Activated naive CD8-positive, alpha-beta T cell treated with anti-CD3 and anti-CD28 coated beads, Interleukin-2, amount 10 ng/mL, durations not matched to agents 7 days and 5 days (primary cell): ENCODE measurements at regions not wholly inside any gene's neighbourhood (a gene's known extent, or its start where the extent isn't known, plus 50 kb on each side); places are given as distances from the start of the nearest gene placed in this dataset.
"Not testable (repeated sequence)": the region's sequence is repeated elsewhere in the genome, so short reads cannot be mapped to it uniquely, and the experiment has no call there.

Experiments used
- ATAC-seq: fragments of 150-1000 bp; cut with Tn5 transposase; one replicate; pipeline ENCODE4 v1.10.0; 2021; ENCODE audit warnings: low read depth, moderate library complexity
- POLR2A ChIA-PET: fragments of 350-600 bp; sonication (Branson Sonifier 250); formaldehyde crosslinking; loops from one replicate; lab custom pipeline; 2021; ENCODE audit warnings: antibody characterized with exemption; lab: Charles Lee
- DNase-seq: peaks from one replicate; pipeline ENCODE4 v3.0.0; 2021
- H3K27ac Mint-ChIP-seq: one replicate; pipeline ENCODE4 v1.8.0; 2022; ENCODE audit warnings: mild to moderate bottlenecking, mixed read lengths
- H3K27me3 Mint-ChIP-seq: one replicate; pipeline ENCODE4 v1.8.0; 2022; ENCODE audit warnings: mild to moderate bottlenecking, moderate library complexity, mixed read lengths
- H3K36me3 Mint-ChIP-seq: one replicate; pipeline ENCODE4 v1.8.0; 2021; ENCODE audit warnings: mild to moderate bottlenecking, mixed read lengths
- H3K4me1 Mint-ChIP-seq: one replicate; pipeline ENCODE4 v1.8.0; 2021; ENCODE audit warnings: mixed read lengths
- H3K4me3 Mint-ChIP-seq: one replicate; pipeline ENCODE4 v1.8.0; 2022; ENCODE audit warnings: mild to moderate bottlenecking, moderate library complexity, mixed read lengths
- H3K9me3 Mint-ChIP-seq: one replicate; pipeline ENCODE4 v1.8.0; 2021; ENCODE audit warnings: mixed read lengths

- no peaks in the 10 kb centered on the region for H3K9me3 Mint-ChIP-seq
- H3K4me1 Mint-ChIP-seq, result no peaks in the 10 kb centered on the region
- DNase-seq (no peak), ATAC-seq (no peak)
- no peaks in the 10 kb centered on the region for H3K27me3 Mint-ChIP-seq
- POLR2A ChIA-PET, result no interaction called here
- H3K4me3 Mint-ChIP-seq, result no peak overlapping the region
- no peaks in the 10 kb centered on the region for H3K36me3 Mint-ChIP-seq
- no peak overlapping the region for H3K27ac Mint-ChIP-seq
These were observed 129.1 kb downstream of the TNFRSF21 start for GRCh38 chr6:47180633-47181032.

- ATAC-seq (no peak), DNase-seq (no peak)
- H3K27me3 Mint-ChIP-seq, result no peaks in the 10 kb centered on the region
- H3K4me1 Mint-ChIP-seq, result no peaks in the 10 kb centered on the region
- no peak overlapping the region for H3K27ac Mint-ChIP-seq
- no peaks in the 10 kb centered on the region for H3K36me3 Mint-ChIP-seq
- POLR2A ChIA-PET, result no interaction called here
- no peak overlapping the region for H3K4me3 Mint-ChIP-seq
- no peaks in the 10 kb centered on the region for H3K9me3 Mint-ChIP-seq
These were observed 130.4 kb downstream of the TNFRSF21 start for GRCh38 chr6:47179286-47179685.

GRCh38 chr6:47175656-47176055, 133.5 kb upstream of the ADGRF1 start:
- Mint-ChIP-seq H3K36me3 (no peaks in the 10 kb centered on the region), H3K4me3 (no peak overlapping the region), H3K4me1 (no peaks in the 10 kb centered on the region), H3K9me3 (no peaks in the 10 kb centered on the region), H3K27ac (no peak overlapping the region), H3K27me3 (no peaks in the 10 kb centered on the region)
- POLR2A ChIA-PET, result no interaction called here
- ATAC-seq (no peak), DNase-seq (no peak)

GRCh38 chr6:47174502-47175023, 132.4 kb upstream of the ADGRF1 start:
- H3K36me3 Mint-ChIP-seq, result no peaks in the 10 kb centered on the region
- H3K4me1 Mint-ChIP-seq, result no peaks in the 10 kb centered on the region
- no peak overlapping the region for H3K27ac Mint-ChIP-seq
- H3K27me3 Mint-ChIP-seq, result no peaks in the 10 kb centered on the region
- POLR2A ChIA-PET, result no interaction called here
- no peak overlapping the region for H3K4me3 Mint-ChIP-seq
- no peak for ATAC-seq
- DNase-seq, result no peak
- no peaks in the 10 kb centered on the region for H3K9me3 Mint-ChIP-seq

GRCh38 chr6:47174063-47174462, 131.9 kb upstream of the ADGRF1 start:
- DNase-seq, H3K36me3 Mint-ChIP-seq, POLR2A ChIA-PET, H3K9me3 Mint-ChIP-seq, ATAC-seq, H3K27me3 Mint-ChIP-seq, H3K4me1 Mint-ChIP-seq, H3K4me3 Mint-ChIP-seq, H3K27ac Mint-ChIP-seq: not testable (repeated sequence)

GRCh38 chr6:47173145-47173544, 131.0 kb upstream of the ADGRF1 start:
- H3K27me3 Mint-ChIP-seq, ATAC-seq, H3K9me3 Mint-ChIP-seq, H3K4me3 Mint-ChIP-seq, H3K27ac Mint-ChIP-seq, H3K4me1 Mint-ChIP-seq, H3K36me3 Mint-ChIP-seq, POLR2A ChIA-PET, DNase-seq: not testable (repeated sequence)

- ATAC-seq (no peak), DNase-seq (no peak)
- no peak overlapping the region for H3K27ac Mint-ChIP-seq
- no peaks in the 10 kb centered on the region for H3K36me3 Mint-ChIP-seq
- POLR2A ChIA-PET, result no interaction called here
- no peaks in the 10 kb centered on the region for H3K27me3 Mint-ChIP-seq
- H3K9me3 Mint-ChIP-seq, result peaks cover 1% of the 10 kb centered on the region
- H3K4me3 Mint-ChIP-seq, result no peak overlapping the region
- H3K4me1 Mint-ChIP-seq, result no peaks in the 10 kb centered on the region
These were observed 128.4 kb upstream of the ADGRF1 start for GRCh38 chr6:47170617-47170947.

- H3K4me3 Mint-ChIP-seq, result no peak overlapping the region
These were observed 127.9 kb upstream of the ADGRF1 start for GRCh38 chr6:47169785-47170616.

GRCh38 chr6:47168180-47168579, 126.0 kb upstream of the ADGRF1 start:
- H3K27ac Mint-ChIP-seq, result no peak overlapping the region
- no peaks in the 10 kb centered on the region for H3K36me3 Mint-ChIP-seq
- peaks cover 1% of the 10 kb centered on the region for H3K9me3 Mint-ChIP-seq
- ATAC-seq, result no peak
- H3K4me1 Mint-ChIP-seq, result no peaks in the 10 kb centered on the region
- no peak for DNase-seq
- POLR2A ChIA-PET, result no interaction called here
- H3K4me3 Mint-ChIP-seq, result no peak overlapping the region
- H3K27me3 Mint-ChIP-seq, result no peaks in the 10 kb centered on the region

More at GRCh38 chr6:47169785-47170616, 127.9 kb upstream of the ADGRF1 start:
- ATAC-seq, result no peak
- H3K9me3 Mint-ChIP-seq, result peaks cover 1% of the 10 kb centered on the region
- H3K27me3 Mint-ChIP-seq, result no peaks in the 10 kb centered on the region
- no peaks in the 10 kb centered on the region for H3K4me1 Mint-ChIP-seq
- POLR2A ChIA-PET, result no interaction called here
- H3K36me3 Mint-ChIP-seq, result no peaks in the 10 kb centered on the region
- DNase-seq, result no peak
- H3K27ac Mint-ChIP-seq, result no peak overlapping the region

- H3K36me3 Mint-ChIP-seq, result no peaks in the 10 kb centered on the region
- ATAC-seq (no peak), DNase-seq (no peak)
- H3K27me3 Mint-ChIP-seq, result no peaks in the 10 kb centered on the region
- peaks cover 1% of the 10 kb centered on the region for H3K9me3 Mint-ChIP-seq
- POLR2A ChIA-PET, result no interaction called here
- H3K4me1 Mint-ChIP-seq, result no peaks in the 10 kb centered on the region
- H3K4me3 Mint-ChIP-seq, result no peak overlapping the region
- no peak overlapping the region for H3K27ac Mint-ChIP-seq
These were observed 123.8 kb upstream of the ADGRF1 start for GRCh38 chr6:47165918-47166317.

GRCh38 chr6:47164877-47165276, 122.7 kb upstream of the ADGRF1 start:
- POLR2A ChIA-PET, result no interaction called here
- no peak for DNase-seq
- Mint-ChIP-seq H3K9me3 (peaks cover 1% of the 10 kb centered on the region), H3K36me3 (no peaks in the 10 kb centered on the region), H3K27ac (no peak overlapping the region), H3K27me3 (no peaks in the 10 kb centered on the region), H3K4me3 (no peak overlapping the region), H3K4me1 (no peaks in the 10 kb centered on the region)
- no peak for ATAC-seq

- no peaks in the 10 kb centered on the region for H3K4me1 Mint-ChIP-seq
- POLR2A ChIA-PET, result no interaction called here
- H3K27me3 Mint-ChIP-seq, result no peaks in the 10 kb centered on the region
- DNase-seq (no peak), ATAC-seq (no peak)
- H3K9me3 Mint-ChIP-seq, result no peaks in the 10 kb centered on the region
- no peak overlapping the region for H3K4me3 Mint-ChIP-seq
- no peak overlapping the region for H3K27ac Mint-ChIP-seq
- no peaks in the 10 kb centered on the region for H3K36me3 Mint-ChIP-seq
These were observed 121.4 kb upstream of the ADGRF1 start for GRCh38 chr6:47163536-47163935.

GRCh38 chr6:47162793-47163192, 120.7 kb upstream of the ADGRF1 start:
- no peak overlapping the region for H3K27ac Mint-ChIP-seq
- DNase-seq, result no peak
- no peaks in the 10 kb centered on the region for H3K4me1 Mint-ChIP-seq
- H3K4me3 Mint-ChIP-seq, result no peak overlapping the region
- H3K9me3 Mint-ChIP-seq, result no peaks in the 10 kb centered on the region
- no peak for ATAC-seq
- POLR2A ChIA-PET, result no interaction called here
- H3K36me3 Mint-ChIP-seq, result no peaks in the 10 kb centered on the region
- no peaks in the 10 kb centered on the region for H3K27me3 Mint-ChIP-seq

- no peak for DNase-seq
- Mint-ChIP-seq H3K27ac (no peak overlapping the region), H3K9me3 (no peaks in the 10 kb centered on the region), H3K36me3 (no peaks in the 10 kb centered on the region), H3K4me3 (no peak overlapping the region), H3K4me1 (no peaks in the 10 kb centered on the region), H3K27me3 (no peaks in the 10 kb centered on the region)
- POLR2A ChIA-PET, result no interaction called here
- no peak for ATAC-seq
These were observed 120.1 kb upstream of the ADGRF1 start for GRCh38 chr6:47162231-47162630.
